GM23338 (cell line): ENCODE measurements at regions not wholly inside any gene's neighbourhood (a gene's known extent, or its start where the extent isn't known, plus 50 kb on each side); places are given as distances from the start of the nearest gene placed in this dataset.

Source experiments
- ATAC-seq: fragments of 200-7000 bp; cut with Tn5 transposase; 3 replicates; pipeline ENCODE4 v1.9.1; 2020
- DNase-seq: peaks from one replicate; pipeline ENCODE4 v3.0.0-alpha.2; 2015; ENCODE audit warnings: low spot score
- H2AFZ ChIP-seq: fragments of 200-600 bp; sonication (generic); 2 replicates; pipeline ENCODE4 v1.8.0; 2016; ENCODE audit warnings: antibody characterized with exemption, mild to moderate bottlenecking, moderate library complexity
- H3F3A ChIP-seq: fragments of 200-600 bp; sonication (generic); replicated peaks from 2 replicates; pipeline ENCODE4 v1.8.0; 2017; ENCODE audit warnings: antibody characterized with exemption, mixed run types, low read depth
- H3K27ac ChIP-seq: fragments of 200-600 bp; sonication (generic); 2 replicates; pipeline ENCODE4 v1.6.1; 2016; ENCODE audit warnings: low read depth
- H3K27me3 ChIP-seq: fragments of 200-600 bp; sonication (generic); 2 replicates; pipeline ENCODE4 v1.8.0; 2016; ENCODE audit warnings: mild to moderate bottlenecking, mixed run types, moderate library complexity; ENCODE audit not compliant: insufficient read depth
- H3K36me3 ChIP-seq: fragments of 200-600 bp; sonication (generic); 2 replicates; pipeline ENCODE4 v1.8.0; 2016; ENCODE audit warnings: mild to moderate bottlenecking; ENCODE audit not compliant: insufficient read depth
- H3K4me1 ChIP-seq: fragments of 200-600 bp; sonication (generic); 2 replicates; pipeline ENCODE4 v1.8.0; 2016; ENCODE audit warnings: mild to moderate bottlenecking, moderate library complexity; ENCODE audit not compliant: insufficient read depth
- H3K4me2 ChIP-seq: fragments of 200-600 bp; sonication (generic); 2 replicates; pipeline ENCODE4 v1.7.1; 2017; ENCODE audit warnings: mixed run types
- H3K4me3 ChIP-seq: fragments of 200-600 bp; sonication (generic); 2 replicates; pipeline ENCODE4 v1.6.1; 2016; ENCODE audit warnings: mixed run types
- H3K79me2 ChIP-seq: fragments of 200-600 bp; sonication (generic); replicated peaks from 2 replicates; pipeline ENCODE4 v1.8.0; 2017; ENCODE audit warnings: mild to moderate bottlenecking; ENCODE audit not compliant: insufficient read depth
- H3K9me2 ChIP-seq: fragments of 200-600 bp; sonication (generic); 2 replicates; pipeline ENCODE4 v1.8.0; 2017; ENCODE audit not compliant: insufficient read depth
- H4K20me1 ChIP-seq: fragments of 200-600 bp; sonication (generic); replicated peaks from 2 replicates; pipeline ENCODE4 v1.8.0; 2017; ENCODE audit warnings: mild to moderate bottlenecking; ENCODE audit not compliant: insufficient read depth
- H3K27ac Mint-ChIP-seq: 2 replicates; pipeline ENCODE4 v1.8.0; 2020; ENCODE audit warnings: inconsistent platforms, mild to moderate bottlenecking, moderate library complexity, mixed read lengths
- H3K27me3 Mint-ChIP-seq: 3 replicates; pipeline ENCODE4 v1.8.0; 2022; ENCODE audit warnings: low read depth, mild to moderate bottlenecking, moderate library complexity, mixed read lengths, inconsistent platforms; ENCODE audit not compliant: insufficient read depth, poor library complexity
- H3K36me3 Mint-ChIP-seq: 3 replicates; pipeline ENCODE4 v1.8.0; 2021; ENCODE audit warnings: low read depth, mild to moderate bottlenecking, inconsistent platforms, moderate library complexity, mixed read lengths
- H3K4me1 Mint-ChIP-seq: 3 replicates; pipeline ENCODE4 v1.8.0; 2020; ENCODE audit warnings: mild to moderate bottlenecking, inconsistent platforms, mixed read lengths
- H3K4me3 Mint-ChIP-seq: 3 replicates; pipeline ENCODE4 v1.8.0; 2021; ENCODE audit warnings: moderate library complexity, mild to moderate bottlenecking, inconsistent platforms, mixed read lengths
- H3K9me3 Mint-ChIP-seq: 3 replicates; pipeline ENCODE4 v1.8.0; 2020; ENCODE audit warnings: moderate library complexity, mild to moderate bottlenecking, inconsistent platforms, mixed read lengths
- EZH2 ChIP-seq: fragments of 200-600 bp; sonication (generic); IDR thresholded peaks from one replicate; pipeline ENCODE4 v1.8.0; 2017; ENCODE audit warnings: antibody characterized with exemption, mild to moderate bottlenecking, low read depth; ENCODE audit not compliant: unreplicated experiment
- JUNB ChIP-seq: IDR thresholded peaks from one replicate; pipeline ENCODE4 v1.6.1; 2016; ENCODE audit warnings: antibody characterized with exemption; ENCODE audit not compliant: unreplicated experiment
- NANOG ChIP-seq: IDR thresholded peaks from 2 replicates; pipeline ENCODE4 v1.6.1; 2016; ENCODE audit warnings: antibody characterized with exemption, borderline replicate concordance
- POLR2AphosphoS5 ChIP-seq: IDR thresholded peaks from 2 replicates; pipeline ENCODE4 v1.6.1; 2016; ENCODE audit warnings: antibody characterized with exemption, low read depth
- ZNF114 ChIP-seq: fragments of 250-450 bp; sonication (Bioruptor Pico); IDR thresholded peaks from 2 replicates; pipeline ENCODE4 v1.5.0; 2020; ENCODE audit warnings: mild to moderate bottlenecking, moderate library complexity
- ZNF331 ChIP-seq: fragments of 250-450 bp; sonication (Bioruptor Pico); IDR thresholded peaks from 2 replicates; pipeline ENCODE4 v1.5.0; 2020; ENCODE audit warnings: low read depth, mild to moderate bottlenecking, moderate library complexity
- ZNF462 ChIP-seq: fragments of 250-450 bp; sonication (Bioruptor Pico); IDR thresholded peaks from 2 replicates; pipeline ENCODE4 v1.5.0; 2020; ENCODE audit warnings: mild to moderate bottlenecking, moderate library complexity
- TF ChIP-seq, protein P1 (sequence below), 2 experiments: fragments of 200-600 bp in 1 of 2; sonication (generic) in 1 of 2; conservative IDR thresholded peaks; 2 replicates each; pipeline versions ENCODE4 v1.5.1 to v1.6.1; 2016 to 2017; ENCODE audit warnings: antibody characterized with exemption in 2 of 2, low read depth in 2 of 2, mild to moderate bottlenecking in 2 of 2, moderate library complexity in 1 of 2
- TF ChIP-seq, protein P2 (sequence below): IDR thresholded peaks from one replicate; pipeline ENCODE4 v1.6.1; 2018; ENCODE audit warnings: antibody characterized with exemption; ENCODE audit not compliant: unreplicated experiment

- TF ChIP-seq POLR2AphosphoS5 (no peak), ZNF462 (CRISPR knock-in tag) (no peak)
- TF ChIP-seq, protein P1, sequence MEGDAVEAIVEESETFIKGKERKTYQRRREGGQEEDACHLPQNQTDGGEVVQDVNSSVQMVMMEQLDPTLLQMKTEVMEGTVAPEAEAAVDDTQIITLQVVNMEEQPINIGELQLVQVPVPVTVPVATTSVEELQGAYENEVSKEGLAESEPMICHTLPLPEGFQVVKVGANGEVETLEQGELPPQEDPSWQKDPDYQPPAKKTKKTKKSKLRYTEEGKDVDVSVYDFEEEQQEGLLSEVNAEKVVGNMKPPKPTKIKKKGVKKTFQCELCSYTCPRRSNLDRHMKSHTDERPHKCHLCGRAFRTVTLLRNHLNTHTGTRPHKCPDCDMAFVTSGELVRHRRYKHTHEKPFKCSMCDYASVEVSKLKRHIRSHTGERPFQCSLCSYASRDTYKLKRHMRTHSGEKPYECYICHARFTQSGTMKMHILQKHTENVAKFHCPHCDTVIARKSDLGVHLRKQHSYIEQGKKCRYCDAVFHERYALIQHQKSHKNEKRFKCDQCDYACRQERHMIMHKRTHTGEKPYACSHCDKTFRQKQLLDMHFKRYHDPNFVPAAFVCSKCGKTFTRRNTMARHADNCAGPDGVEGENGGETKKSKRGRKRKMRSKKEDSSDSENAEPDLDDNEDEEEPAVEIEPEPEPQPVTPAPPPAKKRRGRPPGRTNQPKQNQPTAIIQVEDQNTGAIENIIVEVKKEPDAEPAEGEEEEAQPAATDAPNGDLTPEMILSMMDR (conservative IDR thresholded peaks at IDR 0.05; ENCODE audit: low read depth in 2 of 2) = no peak
Observed at GRCh38 chr17:31674305-31674704, 184.7 kb downstream of the COPRS start (continued).

- no peaks in the 10 kb centered on the region for H3K4me1 ChIP-seq
- H3K4me3 ChIP-seq = no peak overlapping the region
- TF ChIP-seq, protein P1 (conservative IDR thresholded peaks at IDR 0.05; ENCODE audit: low read depth in 2 of 2) = no peak
- TF ChIP-seq, protein P2, sequence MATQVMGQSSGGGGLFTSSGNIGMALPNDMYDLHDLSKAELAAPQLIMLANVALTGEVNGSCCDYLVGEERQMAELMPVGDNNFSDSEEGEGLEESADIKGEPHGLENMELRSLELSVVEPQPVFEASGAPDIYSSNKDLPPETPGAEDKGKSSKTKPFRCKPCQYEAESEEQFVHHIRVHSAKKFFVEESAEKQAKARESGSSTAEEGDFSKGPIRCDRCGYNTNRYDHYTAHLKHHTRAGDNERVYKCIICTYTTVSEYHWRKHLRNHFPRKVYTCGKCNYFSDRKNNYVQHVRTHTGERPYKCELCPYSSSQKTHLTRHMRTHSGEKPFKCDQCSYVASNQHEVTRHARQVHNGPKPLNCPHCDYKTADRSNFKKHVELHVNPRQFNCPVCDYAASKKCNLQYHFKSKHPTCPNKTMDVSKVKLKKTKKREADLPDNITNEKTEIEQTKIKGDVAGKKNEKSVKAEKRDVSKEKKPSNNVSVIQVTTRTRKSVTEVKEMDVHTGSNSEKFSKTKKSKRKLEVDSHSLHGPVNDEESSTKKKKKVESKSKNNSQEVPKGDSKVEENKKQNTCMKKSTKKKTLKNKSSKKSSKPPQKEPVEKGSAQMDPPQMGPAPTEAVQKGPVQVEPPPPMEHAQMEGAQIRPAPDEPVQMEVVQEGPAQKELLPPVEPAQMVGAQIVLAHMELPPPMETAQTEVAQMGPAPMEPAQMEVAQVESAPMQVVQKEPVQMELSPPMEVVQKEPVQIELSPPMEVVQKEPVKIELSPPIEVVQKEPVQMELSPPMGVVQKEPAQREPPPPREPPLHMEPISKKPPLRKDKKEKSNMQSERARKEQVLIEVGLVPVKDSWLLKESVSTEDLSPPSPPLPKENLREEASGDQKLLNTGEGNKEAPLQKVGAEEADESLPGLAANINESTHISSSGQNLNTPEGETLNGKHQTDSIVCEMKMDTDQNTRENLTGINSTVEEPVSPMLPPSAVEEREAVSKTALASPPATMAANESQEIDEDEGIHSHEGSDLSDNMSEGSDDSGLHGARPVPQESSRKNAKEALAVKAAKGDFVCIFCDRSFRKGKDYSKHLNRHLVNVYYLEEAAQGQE = no peak
- TF ChIP-seq EZH2 (no peak), ZNF114 (CRISPR knock-in tag) (no peak), NANOG (no peak), ZNF331 (CRISPR knock-in tag) (no peak), JUNB (no peak)
- no peak for DNase-seq
- no peak for ATAC-seq
- H3K4me2 ChIP-seq = no peak overlapping the region
- H2AFZ ChIP-seq = no peak overlapping the region
- H4K20me1 ChIP-seq = no peaks in the 10 kb centered on the region
- Mint-ChIP-seq H3K4me1 (no peaks in the 10 kb centered on the region; the same call in 2 of the 3 replicates), H3K36me3 (peaks cover 8% of the 10 kb centered on the region), H3K27me3 (peaks cover 6% of the 10 kb centered on the region), H3K4me3 (no peak overlapping the region), H3K27ac (no peak overlapping the region), H3K9me3 (peaks cover 39% of the 10 kb centered on the region)
- no peaks in the 10 kb centered on the region for H3K9me2 ChIP-seq
- H3K27ac ChIP-seq = no peak overlapping the region
- no peaks in the 10 kb centered on the region; the same call in 1 of the 2 replicates for H3K36me3 ChIP-seq
- no peaks in the 10 kb centered on the region for H3F3A ChIP-seq
- H3K27me3 ChIP-seq = no peaks in the 10 kb centered on the region
- H3K79me2 ChIP-seq = no peaks in the 10 kb centered on the region
Observed at GRCh38 chr17:31673076-31673475, 186.0 kb downstream of the COPRS start.
